ENCODE measurements at regions not wholly inside any gene's neighbourhood (a gene's known extent, or its start where the extent isn't known, plus 50 kb on each side); places are given as distances from the start of the nearest gene placed in this dataset.

GRCh38 chr14:88947646-88948598 is 123.5 kb downstream of the TTC8 start:
- peaks cover 25 to 72% of the 10 kb centered on the region in 2 donors for H3K27me3 Mint-ChIP-seq
- no peak overlapping the region for H3K4me3 Mint-ChIP-seq
- Histone ChIP-seq H3K4me3 (ENCODE audit: low read length) (no peak overlapping the region), H3K4me1 (ENCODE audit: insufficient read depth, low read length) (no peaks in the 10 kb centered on the region), H3K36me3 (ENCODE audit: insufficient read depth, low read length) (no peaks in the 10 kb centered on the region), H3K27me3 (ENCODE audit: insufficient read depth, low read length, poor library complexity, severe bottlenecking) (no peaks in the 10 kb centered on the region), H3K9me3 (ENCODE audit: low read length) (no peaks in the 10 kb centered on the region), H3K27ac (ENCODE audit: low read depth, low read length) (no peak overlapping the region)
- DNase-seq, result no peak
- no peaks in the 10 kb centered on the region for H3K4me1 Mint-ChIP-seq
- ChIA-PET CTCF (no interaction called here), POLR2A (no interaction called here)
- H3K9me3 Mint-ChIP-seq, result peaks cover 12 to 21% (median 20%) of the 10 kb centered on the region in 5 donors
- H3K27ac Mint-ChIP-seq, result no peak overlapping the region
- H3K36me3 Mint-ChIP-seq, result no peaks in the 10 kb centered on the region

- no peaks in the 10 kb centered on the region for H3K36me3 ChIP-seq (ENCODE audit: insufficient read depth, low read length)
- no peak for DNase-seq
- H3K27me3 ChIP-seq (ENCODE audit: insufficient read depth, low read length, poor library complexity, severe bottlenecking), result no peaks in the 10 kb centered on the region
- Mint-ChIP-seq H3K4me3 (no peak overlapping the region), H3K4me1 (no peaks in the 10 kb centered on the region), H3K27ac (no peak overlapping the region), H3K9me3 (peaks cover 11 to 19% (median 13%) of the 10 kb centered on the region in 5 donors), H3K27me3 (peaks cover 21 to 54% of the 10 kb centered on the region in 2 donors), H3K36me3 (no peaks in the 10 kb centered on the region)
- no peaks in the 10 kb centered on the region for H3K9me3 ChIP-seq (ENCODE audit: low read length)
- H3K4me1 ChIP-seq (ENCODE audit: insufficient read depth, low read length), result no peaks in the 10 kb centered on the region
- H3K27ac ChIP-seq (ENCODE audit: low read depth, low read length), result no peak overlapping the region
- ChIA-PET POLR2A (no interaction called here), CTCF (no interaction called here)
- no peak overlapping the region for H3K4me3 ChIP-seq (ENCODE audit: low read length)
Observed at GRCh38 chr14:88950069-88950468, 125.6 kb downstream of the TTC8 start.

- CTCF ChIA-PET, result no interaction called here
- POLR2A ChIA-PET, result no interaction called here
- Histone ChIP-seq H3K9me3 (ENCODE audit: low read length) (no peaks in the 10 kb centered on the region), H3K4me3 (ENCODE audit: low read length) (no peak overlapping the region), H3K4me1 (ENCODE audit: insufficient read depth, low read length) (no peaks in the 10 kb centered on the region), H3K36me3 (ENCODE audit: insufficient read depth, low read length) (no peaks in the 10 kb centered on the region), H3K27ac (ENCODE audit: low read depth, low read length) (no peak overlapping the region), H3K27me3 (ENCODE audit: insufficient read depth, low read length, poor library complexity, severe bottlenecking) (peaks cover 3% of the 10 kb centered on the region)
- no peak overlapping the region for H3K27ac Mint-ChIP-seq
- H3K4me3 Mint-ChIP-seq, result no peak overlapping the region
- no peaks in the 10 kb centered on the region for H3K36me3 Mint-ChIP-seq
- peaks cover 20 to 44% of the 10 kb centered on the region in 2 donors for H3K27me3 Mint-ChIP-seq
- no peaks in the 10 kb centered on the region for H3K4me1 Mint-ChIP-seq
- peaks cover 11 to 19% (median 13%) of the 10 kb centered on the region in 5 donors for H3K9me3 Mint-ChIP-seq
- no peak for DNase-seq
Observed at GRCh38 chr14:88951370-88951769, 126.9 kb downstream of the TTC8 start.

- CTCF ChIA-PET, result no interaction called here
- peaks cover 11 to 19% (median 13%) of the 10 kb centered on the region in 5 donors for H3K9me3 Mint-ChIP-seq
- no peak overlapping the region for H3K27ac Mint-ChIP-seq
- Histone ChIP-seq H3K4me3 (ENCODE audit: low read length) (no peak overlapping the region), H3K4me1 (ENCODE audit: insufficient read depth, low read length) (no peaks in the 10 kb centered on the region), H3K27ac (ENCODE audit: low read depth, low read length) (no peak overlapping the region), H3K9me3 (ENCODE audit: low read length) (no peaks in the 10 kb centered on the region), H3K27me3 (ENCODE audit: insufficient read depth, low read length, poor library complexity, severe bottlenecking) (peaks cover 3% of the 10 kb centered on the region), H3K36me3 (ENCODE audit: insufficient read depth, low read length) (no peaks in the 10 kb centered on the region)
- DNase-seq, result no peak
- H3K4me1 Mint-ChIP-seq, result no peaks in the 10 kb centered on the region
- POLR2A ChIA-PET, result no interaction called here
- H3K27me3 Mint-ChIP-seq, result peaks cover 16 to 44% of the 10 kb centered on the region in 2 donors
- H3K36me3 Mint-ChIP-seq, result no peaks in the 10 kb centered on the region
- H3K4me3 Mint-ChIP-seq, result no peak overlapping the region
Observed at GRCh38 chr14:88952901-88953300, 128.4 kb downstream of the TTC8 start.

GRCh38 chr14:88955455-88955854 is 131.0 kb downstream of the TTC8 start:
- no peaks in the 10 kb centered on the region for H3K36me3 Mint-ChIP-seq
- Histone ChIP-seq H3K9me3 (ENCODE audit: low read length) (no peaks in the 10 kb centered on the region), H3K4me3 (ENCODE audit: low read length) (no peak overlapping the region), H3K4me1 (ENCODE audit: insufficient read depth, low read length) (no peaks in the 10 kb centered on the region), H3K36me3 (ENCODE audit: insufficient read depth, low read length) (no peaks in the 10 kb centered on the region), H3K27me3 (ENCODE audit: insufficient read depth, low read length, poor library complexity, severe bottlenecking) (peaks cover 3% of the 10 kb centered on the region), H3K27ac (ENCODE audit: low read depth, low read length) (no peak overlapping the region)
- no peak for DNase-seq
- no peaks in the 10 kb centered on the region for H3K4me1 Mint-ChIP-seq
- ChIA-PET POLR2A (no interaction called here), CTCF (no interaction called here)
- H3K27me3 Mint-ChIP-seq, result peaks cover 22 to 30% of the 10 kb centered on the region in 2 donors
- no peak overlapping the region for H3K27ac Mint-ChIP-seq
- peaks cover 11 to 18% (median 13%) of the 10 kb centered on the region in 5 donors for H3K9me3 Mint-ChIP-seq
- no peak overlapping the region for H3K4me3 Mint-ChIP-seq

GRCh38 chr14:88960496-88960895 is 136.0 kb downstream of the TTC8 start:
- no peaks in the 10 kb centered on the region for H3K36me3 ChIP-seq (ENCODE audit: insufficient read depth, low read length)
- Mint-ChIP-seq H3K27ac (no peak overlapping the region), H3K9me3 (no peaks in the 10 kb centered on the region), H3K36me3 (no peaks in the 10 kb centered on the region), H3K4me3 (no peak overlapping the region), H3K27me3 (peaks cover 17 to 33% of the 10 kb centered on the region in 2 donors), H3K4me1 (no peaks in the 10 kb centered on the region)
- no peaks in the 10 kb centered on the region for H3K9me3 ChIP-seq (ENCODE audit: low read length)
- DNase-seq, result no peak
- no peaks in the 10 kb centered on the region for H3K4me1 ChIP-seq (ENCODE audit: insufficient read depth, low read length)
- CTCF ChIA-PET, result no interaction called here
- POLR2A ChIA-PET, result no interaction called here
- no peak overlapping the region for H3K27ac ChIP-seq (ENCODE audit: low read depth, low read length)
- no peak overlapping the region for H3K4me3 ChIP-seq (ENCODE audit: low read length)
- peaks cover 3% of the 10 kb centered on the region for H3K27me3 ChIP-seq (ENCODE audit: insufficient read depth, low read length, poor library complexity, severe bottlenecking)

GRCh38 chr14:88961214-88961613 is 136.8 kb downstream of the TTC8 start:
- Mint-ChIP-seq H3K4me1 (no peaks in the 10 kb centered on the region), H3K27me3 (peaks cover 15 to 32% of the 10 kb centered on the region in 2 donors), H3K27ac (no peak overlapping the region), H3K9me3 (no peaks in the 10 kb centered on the region), H3K36me3 (no peaks in the 10 kb centered on the region), H3K4me3 (no peak overlapping the region)
- H3K27me3 ChIP-seq (ENCODE audit: insufficient read depth, low read length, poor library complexity, severe bottlenecking), result no peaks in the 10 kb centered on the region
- no peaks in the 10 kb centered on the region for H3K4me1 ChIP-seq (ENCODE audit: insufficient read depth, low read length)
- DNase-seq, result no peak
- ChIA-PET POLR2A (no interaction called here), CTCF (no interaction called here)
- H3K4me3 ChIP-seq (ENCODE audit: low read length), result no peak overlapping the region
- no peaks in the 10 kb centered on the region for H3K36me3 ChIP-seq (ENCODE audit: insufficient read depth, low read length)
- no peaks in the 10 kb centered on the region for H3K9me3 ChIP-seq (ENCODE audit: low read length)
- H3K27ac ChIP-seq (ENCODE audit: low read depth, low read length), result no peak overlapping the region

GRCh38 chr14:88962356-88962755 is 137.9 kb downstream of the TTC8 start:
- no peak overlapping the region for H3K27ac ChIP-seq (ENCODE audit: low read depth, low read length)
- H3K27me3 ChIP-seq (ENCODE audit: insufficient read depth, low read length, poor library complexity, severe bottlenecking), result no peaks in the 10 kb centered on the region
- H3K27ac Mint-ChIP-seq, result no peak overlapping the region
- ChIA-PET POLR2A (no interaction called here), CTCF (no interaction called here)
- H3K9me3 ChIP-seq (ENCODE audit: low read length), result no peaks in the 10 kb centered on the region
- no peaks in the 10 kb centered on the region for H3K4me1 ChIP-seq (ENCODE audit: insufficient read depth, low read length)
- no peak overlapping the region for H3K4me3 Mint-ChIP-seq
- H3K27me3 Mint-ChIP-seq, result peaks cover 14 to 27% of the 10 kb centered on the region in 2 donors
- H3K36me3 Mint-ChIP-seq, result no peaks in the 10 kb centered on the region
- no peaks in the 10 kb centered on the region for H3K9me3 Mint-ChIP-seq
- H3K4me1 Mint-ChIP-seq, result no peaks in the 10 kb centered on the region
- H3K36me3 ChIP-seq (ENCODE audit: insufficient read depth, low read length), result no peaks in the 10 kb centered on the region
- DNase-seq, result no peak
- no peak overlapping the region for H3K4me3 ChIP-seq (ENCODE audit: low read length)
